Stimulated activated CD8-positive, alpha-beta memory T cell treated with anti-CD3 and anti-CD28 coated beads, Interleukin-12 subunit alpha, Interleukin-12 subunit beta, amount 100 ng/mL, for 4 hours (primary cell): ENCODE measurements at regions not wholly inside any gene's neighbourhood (a gene's known extent, or its start where the extent isn't known, plus 50 kb on each side); places are given as distances from the start of the nearest gene placed in this dataset.
"Not testable (repeated sequence)": the region's sequence is repeated elsewhere in the genome, so short reads cannot be mapped to it uniquely, and the experiment has no call there.

ENCODE experiments used
- DNase-seq: peaks from one replicate; pipeline ENCODE4 v3.0.0-alpha.2; 2020; ENCODE audit warnings: low read depth

DNA sequence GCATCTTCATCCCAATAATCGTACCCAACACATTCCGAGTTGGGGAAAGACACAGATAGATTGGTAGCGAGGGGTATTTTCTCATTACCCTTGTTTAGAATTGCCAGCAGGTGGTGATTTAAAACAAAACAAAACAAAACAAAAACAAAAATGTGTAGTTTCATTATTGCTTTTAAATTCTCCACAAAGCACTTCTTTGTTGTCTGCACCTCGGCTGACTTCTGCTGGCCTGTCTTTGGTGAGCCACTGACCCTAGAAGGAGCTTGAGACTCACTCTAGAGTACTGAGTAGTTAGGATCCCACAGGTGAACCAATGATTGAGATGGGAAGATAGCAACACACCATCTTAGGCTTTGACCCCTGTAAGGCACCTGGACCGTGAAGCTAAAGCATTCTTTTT is 105.4 kb upstream of the BET1 start:
- DNase-seq, result no peak

DNA sequence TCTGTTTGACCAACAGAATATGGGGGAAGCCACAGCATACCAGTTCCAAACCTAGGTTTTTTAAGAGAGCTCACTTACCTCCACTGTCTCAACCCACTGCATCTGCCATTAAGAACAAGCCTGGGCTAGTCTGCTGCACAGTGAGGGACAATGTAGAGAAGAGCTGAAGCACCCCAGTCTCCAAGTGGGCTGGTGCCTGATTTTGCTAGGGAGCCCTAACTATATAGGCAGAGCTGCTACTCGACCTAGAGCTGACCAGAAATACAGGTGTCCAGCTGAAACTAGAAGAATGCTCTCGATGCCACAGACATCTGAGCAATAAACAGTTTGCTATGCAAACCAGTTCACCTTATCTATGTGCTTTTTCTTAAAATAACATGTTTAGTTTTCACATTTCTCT is 106.9 kb upstream of the BET1 start:
- DNase-seq, result no peak

DNA sequence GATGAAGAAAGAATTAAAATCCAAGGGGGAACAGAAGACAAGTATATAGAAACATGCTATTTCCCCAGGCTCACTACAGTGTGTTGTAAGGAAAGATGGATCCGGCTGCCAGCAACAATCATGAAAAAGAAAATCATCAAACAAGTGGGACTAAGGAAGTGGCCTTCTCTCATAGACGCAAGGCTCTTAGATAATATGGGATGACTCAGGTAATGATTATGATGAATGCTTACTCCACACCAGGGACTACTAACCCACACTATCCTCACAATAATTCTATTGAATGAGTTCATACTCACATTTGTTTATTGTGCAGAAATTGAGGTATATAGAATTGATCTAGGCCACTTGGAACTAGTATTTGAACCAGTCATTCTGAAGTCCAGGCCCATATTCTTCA is 111.2 kb upstream of the BET1 start:
- no peak for DNase-seq

DNA sequence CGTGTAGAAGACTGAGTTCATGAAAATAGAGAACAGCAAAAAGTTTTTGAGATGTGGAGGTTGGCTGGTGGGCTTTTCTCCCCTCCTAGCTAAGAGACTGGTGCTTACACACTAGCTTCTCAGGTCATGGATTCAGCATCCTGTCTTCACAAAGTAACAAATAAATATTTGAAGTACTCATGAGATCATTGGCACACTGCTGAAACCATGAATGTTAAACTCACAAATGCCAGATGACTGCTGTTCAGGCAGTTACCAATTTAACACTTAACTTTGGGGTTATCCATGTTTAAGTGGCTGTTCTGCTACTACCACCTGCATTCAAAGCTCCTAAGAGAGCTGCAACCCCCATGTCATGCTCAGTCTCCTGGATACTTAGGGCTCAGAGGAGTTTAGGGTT is 119.0 kb upstream of the BET1 start:
- no peak for DNase-seq

DNA sequence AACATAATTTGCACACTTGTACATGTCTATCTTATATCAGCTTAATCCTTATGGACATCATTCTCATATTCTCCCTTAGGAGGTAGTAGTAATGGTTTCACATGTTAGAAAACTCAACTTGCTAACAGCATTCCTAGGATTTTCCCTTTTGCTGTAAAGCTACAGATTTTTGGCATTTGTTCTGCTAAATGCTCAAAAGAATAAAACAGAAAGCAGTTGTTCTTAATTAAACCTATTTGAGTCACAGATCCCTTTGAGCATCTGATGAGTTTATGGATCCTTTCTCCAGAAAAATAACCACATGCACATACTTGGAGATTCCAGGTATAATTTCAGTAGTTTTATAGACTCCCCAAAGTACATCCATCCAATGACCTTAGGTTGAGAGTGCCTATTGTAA is 122.9 kb upstream of the BET1 start:
- DNase-seq, result no peak

DNA sequence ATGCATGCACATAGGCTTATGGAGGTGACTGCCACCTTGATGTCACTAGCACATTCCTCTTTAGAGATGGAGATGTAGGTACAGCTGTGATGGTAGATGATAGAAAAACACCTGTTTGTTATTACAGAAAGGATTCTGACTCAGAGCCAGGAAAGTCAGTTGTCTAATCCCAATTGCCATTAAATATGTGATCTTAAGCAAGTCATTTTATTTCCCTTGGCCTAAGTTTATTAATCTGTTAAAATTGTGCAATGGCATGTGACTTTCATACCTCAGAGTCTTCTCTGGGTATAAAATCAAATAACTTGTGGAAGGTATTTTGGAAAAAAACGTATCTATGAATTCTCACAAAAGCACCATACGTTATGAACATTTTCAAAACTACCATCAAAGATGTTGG is 123.9 kb upstream of the BET1 start:
- no peak for DNase-seq

DNA sequence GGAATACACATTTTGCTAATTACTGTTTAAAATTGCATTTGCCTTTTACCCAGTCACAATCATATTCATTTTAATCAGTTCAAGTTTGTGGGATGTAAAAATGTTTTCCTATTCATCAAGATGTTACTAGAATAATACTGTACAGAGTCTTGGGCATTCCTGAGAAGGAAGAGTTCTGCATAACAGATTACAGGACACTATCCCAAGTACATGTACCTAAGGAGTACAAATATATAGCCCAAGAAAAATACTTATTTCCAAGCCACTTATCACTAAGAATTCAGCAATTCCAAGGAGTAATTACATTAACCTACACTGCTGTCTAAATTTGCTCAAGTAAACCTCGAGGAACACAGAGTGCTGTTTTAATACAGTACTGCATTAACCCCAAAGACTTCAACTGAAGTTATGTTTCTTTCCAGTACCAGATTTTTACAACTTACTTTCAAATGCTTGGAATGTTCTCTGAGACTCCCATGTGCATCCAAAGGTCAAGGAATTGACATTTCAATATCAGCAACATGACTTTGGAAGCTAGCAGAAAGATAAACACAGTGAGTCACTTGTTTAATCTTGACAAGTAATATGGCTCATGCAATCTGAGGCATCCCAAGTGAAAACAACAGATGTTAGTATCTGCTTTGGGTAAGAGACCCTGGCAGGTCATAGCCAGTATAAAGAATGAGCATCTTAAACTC is 125.4 kb upstream of the BET1 start:
- DNase-seq, result no peak

DNA sequence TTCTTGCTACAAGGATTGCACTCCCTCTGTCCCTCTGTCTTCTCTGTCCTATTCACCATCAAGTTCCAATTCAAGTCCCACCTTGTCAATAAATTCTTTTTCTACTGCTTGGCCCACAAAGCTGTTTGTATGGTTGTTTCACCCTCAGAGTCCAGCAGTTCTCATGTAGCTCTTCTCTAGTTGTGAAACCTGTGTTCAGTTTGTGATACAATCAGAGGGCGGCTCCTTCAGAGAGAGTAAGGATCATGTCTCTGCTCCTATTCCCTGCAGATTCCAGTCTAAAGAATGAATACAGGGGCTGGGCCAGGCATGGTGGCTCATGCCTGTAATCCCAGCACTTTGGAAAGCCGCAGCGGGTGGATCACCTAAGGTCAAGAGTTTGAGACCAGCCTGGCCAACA is 126.6 kb upstream of the BET1 start:
- no peak for DNase-seq

DNA sequence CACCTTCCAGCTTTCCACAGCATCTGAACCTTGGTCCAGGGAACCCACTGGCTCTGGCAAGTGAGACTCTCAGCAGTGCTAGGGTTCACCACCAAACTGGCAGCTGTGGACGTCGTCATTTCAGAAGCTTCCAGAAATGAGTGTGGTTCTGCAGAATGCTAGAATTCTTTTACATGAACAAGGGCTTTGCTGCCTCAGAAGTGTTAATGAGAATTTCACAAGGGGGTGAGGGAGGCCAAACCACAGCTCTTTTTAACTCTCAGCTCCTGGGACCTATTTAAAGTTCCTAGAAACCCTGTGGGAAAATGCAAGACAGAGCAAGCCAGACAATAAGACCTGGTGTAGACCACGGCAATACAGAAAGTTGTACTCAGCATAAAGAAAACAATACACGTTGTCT is 129.3 kb upstream of the BET1 start:
- no peak for DNase-seq

DNA sequence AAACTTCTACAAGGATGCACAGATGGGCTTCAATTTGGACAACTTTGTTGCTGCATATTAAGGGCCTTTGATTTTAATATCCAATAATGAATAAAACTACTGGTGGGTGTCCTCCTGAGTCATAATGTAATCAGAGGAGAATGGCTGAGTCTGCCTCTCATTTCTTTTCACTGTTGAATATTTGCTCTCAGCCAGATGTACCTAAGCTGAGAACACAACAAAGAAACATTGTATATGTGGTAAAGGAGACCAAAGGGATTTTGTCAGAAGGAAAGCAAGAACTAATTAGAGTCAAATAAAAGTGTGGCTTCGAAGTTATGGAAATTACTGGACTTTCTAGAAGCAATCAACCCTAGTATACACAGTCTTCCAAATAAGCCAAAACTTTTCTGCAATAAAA is 131.0 kb upstream of the BET1 start:
- DNase-seq, result no peak

DNA sequence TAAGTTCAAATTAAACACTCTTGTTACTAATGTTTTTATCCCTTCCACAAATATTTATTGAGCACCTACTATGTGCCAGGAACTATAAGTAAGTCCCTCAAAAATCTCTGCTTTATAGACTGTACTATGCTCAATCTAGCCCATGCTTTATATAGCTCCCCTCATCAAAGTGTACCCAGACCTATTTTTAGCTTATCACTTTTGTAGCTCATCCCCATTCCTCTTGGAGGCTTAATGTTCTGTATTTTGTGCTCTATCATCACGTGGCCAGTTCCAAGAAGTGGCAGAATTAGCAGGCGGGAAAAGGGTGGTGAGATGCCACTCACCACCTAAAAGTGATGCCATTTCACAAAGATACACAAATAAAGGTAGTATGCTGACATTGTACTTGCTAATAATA is 138.1 kb upstream of the BET1 start:
- no peak for DNase-seq

DNA sequence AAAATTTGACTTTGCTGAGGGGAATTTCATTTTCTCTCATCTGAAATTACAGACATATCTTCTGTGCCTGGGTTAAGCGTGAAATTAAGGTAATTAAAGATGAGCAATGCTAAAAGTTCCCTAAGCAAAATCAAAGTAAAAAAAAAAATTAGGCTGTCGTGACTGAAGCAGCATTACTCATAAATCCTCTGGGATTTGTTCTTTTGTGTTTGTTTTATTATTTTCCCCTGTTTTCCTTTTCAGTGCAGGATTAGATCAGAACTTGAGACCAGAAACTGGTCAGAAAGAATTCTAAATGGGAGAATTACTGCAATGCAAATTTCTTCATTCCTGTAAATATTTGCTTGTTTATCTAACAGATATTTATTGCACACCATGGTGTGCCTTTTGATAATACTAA is 141.4 kb upstream of the BET1 start:
- no peak for DNase-seq

DNA sequence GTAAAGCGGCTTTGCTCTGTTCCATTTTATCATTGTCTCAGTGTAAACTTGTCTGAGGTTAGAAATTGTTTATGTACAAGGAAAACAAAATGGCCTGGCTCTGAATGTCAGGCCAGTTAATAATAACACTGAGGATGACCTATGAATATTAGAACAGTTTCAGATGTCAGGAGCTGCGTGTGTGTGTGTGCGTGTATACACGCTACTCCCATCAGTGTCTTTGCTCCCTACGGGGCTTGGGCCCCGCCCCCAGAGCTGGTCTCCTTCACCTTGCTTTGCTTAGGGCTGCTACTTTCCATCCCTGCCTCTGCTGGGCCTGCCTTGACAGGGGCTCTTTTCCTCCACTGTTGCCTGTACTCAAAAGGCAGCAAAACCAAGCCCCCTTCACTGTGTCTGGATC is 142.3 kb upstream of the BET1 start:
- DNase-seq, result no peak

DNA sequence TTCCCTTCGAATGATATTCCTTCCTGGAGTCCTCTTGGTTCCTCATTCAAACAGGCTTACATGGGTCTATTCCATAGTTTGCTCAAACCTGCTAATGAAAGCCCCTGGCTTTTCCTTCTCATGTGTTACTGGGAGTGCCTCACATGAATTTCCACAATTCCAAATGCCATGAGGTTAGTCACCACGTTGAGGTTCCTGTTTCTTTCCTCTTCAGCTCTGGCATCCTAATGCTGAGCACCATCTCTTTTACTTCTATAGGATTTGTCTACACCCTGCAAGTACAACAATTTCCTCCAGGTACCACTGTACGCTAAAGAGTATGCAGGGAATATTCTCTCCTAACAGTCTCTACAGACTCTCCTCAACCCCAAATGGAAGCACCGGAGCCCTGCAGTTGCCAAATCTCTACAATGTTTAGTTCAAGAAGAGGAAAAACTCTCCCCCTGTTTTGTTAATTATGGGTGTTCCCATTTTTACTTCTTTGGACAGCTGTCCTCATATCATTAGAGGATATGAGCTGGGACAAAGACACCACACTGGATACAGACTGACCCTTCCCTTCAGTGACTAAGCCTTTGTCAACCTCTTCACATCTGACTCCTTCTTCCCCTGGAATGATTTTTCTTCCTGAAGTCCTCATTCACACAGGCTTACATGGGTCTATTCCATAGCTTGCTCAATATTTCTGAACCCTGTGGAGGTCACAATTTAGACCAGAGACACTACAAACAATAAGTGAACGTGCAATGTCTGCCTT is 145.8 kb upstream of the BET1 start:
- no peak for DNase-seq

DNA sequence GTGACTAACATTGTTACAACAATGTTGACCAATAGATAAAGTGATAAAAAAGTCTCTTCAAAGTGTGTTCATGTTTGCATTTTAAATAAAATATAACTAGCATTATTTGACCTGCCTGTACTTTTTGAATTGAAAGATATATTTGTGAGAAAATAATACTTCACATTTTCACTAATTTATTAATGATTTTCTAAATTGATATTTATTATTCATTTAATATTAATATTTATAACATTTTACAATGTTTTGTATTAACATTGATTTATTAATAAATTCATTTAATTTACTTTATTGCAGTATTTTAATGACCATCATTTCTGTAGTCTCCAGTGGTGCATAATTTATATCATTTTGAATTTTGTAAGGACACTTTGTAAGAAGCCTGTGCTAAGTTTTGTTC is 150.0 kb upstream of the BET1 start:
- DNase-seq, result no peak

DNA sequence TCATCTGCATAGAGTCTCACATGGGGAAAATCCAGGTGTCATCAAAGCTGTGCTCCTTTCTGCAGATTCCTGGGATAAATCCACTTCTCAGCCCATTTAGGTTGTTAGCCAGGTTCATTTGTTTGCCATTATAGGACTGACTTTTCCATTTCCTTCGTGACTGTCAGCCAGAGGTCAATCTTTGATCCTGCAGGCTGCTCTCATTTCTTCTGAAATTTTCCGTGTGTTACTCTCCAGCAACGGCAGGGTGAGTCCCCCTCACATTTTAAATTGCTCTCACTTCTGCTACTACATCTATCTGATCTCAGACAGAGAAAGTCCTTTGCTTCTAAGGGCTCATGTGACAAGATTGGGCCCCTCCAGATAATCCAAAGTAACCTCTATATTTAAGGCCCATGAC is 150.7 kb upstream of the BET1 start:
- no peak for DNase-seq

DNA sequence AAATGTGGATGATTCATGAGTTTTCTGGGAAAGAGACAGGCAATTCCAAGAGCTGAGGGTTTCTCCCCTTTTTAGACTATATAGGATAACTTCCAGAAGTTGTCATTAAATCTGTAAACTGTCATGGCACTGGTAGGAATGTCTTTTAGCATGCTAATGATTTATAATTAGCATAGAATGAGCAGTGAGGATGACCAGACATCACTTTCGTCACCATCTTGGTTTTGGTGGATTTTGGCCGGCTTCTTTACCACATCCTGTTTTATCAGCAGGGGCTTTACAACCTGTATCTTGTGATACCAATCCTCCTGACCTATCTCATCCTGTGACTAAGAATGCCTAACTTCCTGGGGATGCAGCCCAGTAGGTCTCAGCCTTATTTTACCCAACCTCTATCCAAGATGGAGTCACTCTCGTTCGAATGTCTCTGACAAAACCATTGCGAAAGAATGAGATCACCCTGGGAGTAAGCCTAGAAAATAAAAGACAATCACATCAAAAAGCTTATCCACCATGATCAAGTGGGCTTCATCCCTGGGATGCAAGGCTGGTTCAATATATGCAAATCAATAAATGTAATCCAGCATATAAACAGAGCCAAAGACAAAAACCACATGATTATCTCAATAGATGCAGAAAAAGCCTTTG is 153.6 kb upstream of the BET1 start:
- DNase-seq, result not testable (repeated sequence)

DNA sequence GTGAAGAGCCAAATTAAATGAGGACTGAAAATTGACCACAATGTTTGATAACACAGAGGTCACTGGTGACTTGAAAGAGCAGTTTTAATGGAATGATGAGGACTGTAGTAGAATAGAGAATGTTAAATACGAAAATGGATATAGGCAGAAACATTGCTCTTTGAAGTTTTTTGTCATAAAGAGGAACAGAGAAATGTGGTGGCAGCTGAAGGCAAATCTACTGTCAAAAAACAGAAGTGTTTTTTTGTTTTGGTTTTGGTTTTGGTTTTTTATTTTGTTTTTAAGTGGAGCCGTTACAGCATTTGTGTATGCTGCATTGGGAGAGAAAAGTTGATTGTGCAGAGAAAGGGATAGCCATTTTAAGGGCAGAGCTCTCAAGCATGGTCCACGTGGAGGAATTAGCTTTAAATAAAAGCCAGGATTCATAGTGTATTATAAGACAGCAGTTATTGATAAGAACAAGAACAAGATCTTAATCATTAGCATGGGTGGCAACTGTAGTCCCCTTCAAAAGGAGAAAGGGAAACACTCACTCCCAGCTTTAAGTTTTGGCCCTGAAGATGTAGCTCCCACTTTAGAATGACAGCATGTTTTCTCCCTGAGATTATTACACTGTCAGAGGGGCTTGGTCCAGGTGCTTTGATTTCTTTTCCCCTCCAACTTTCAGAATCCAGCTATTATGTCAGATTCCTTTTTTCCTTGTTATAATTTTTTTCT is 156.7 kb upstream of the BET1 start:
- DNase-seq, result no peak

DNA sequence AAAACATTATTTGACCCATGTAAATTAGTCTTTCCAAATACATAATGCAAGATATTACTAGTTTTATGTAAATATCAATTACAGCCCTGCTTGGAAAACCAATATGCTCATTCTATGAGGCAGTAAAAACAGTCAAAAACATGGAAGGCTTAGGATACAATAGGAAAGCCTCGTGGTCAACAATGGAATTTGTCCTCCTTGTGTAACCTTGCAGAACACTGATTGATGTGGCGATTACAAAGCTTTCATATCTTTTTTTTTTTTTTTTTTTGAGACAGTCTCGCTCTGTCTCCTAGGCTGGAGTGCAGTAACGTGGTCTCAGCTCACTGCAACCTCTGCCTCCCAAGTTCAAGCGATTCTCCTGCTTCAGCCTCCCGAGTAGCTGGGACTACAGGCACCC is 157.3 kb upstream of the BET1 start:
- DNase-seq, result no peak

DNA sequence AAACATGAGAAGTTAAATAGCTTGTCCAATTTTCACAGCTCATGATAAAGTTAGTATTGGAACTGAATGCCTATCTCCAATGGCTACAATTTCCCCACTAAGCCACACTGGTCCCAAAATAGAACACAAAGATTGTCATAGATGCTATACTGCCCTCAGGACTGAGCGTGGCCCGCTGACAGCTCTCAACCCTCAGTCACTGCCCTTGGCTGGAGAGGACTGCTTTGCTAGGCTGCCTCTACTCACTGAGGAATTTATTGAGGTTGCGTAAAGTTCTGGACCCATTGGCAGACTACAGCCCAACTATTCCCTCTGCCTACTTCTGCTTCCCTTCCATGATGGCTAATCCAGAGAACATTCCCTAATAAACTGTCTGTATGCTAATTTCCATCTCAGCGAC is 165.5 kb upstream of the BET1 start:
- no peak for DNase-seq

DNA sequence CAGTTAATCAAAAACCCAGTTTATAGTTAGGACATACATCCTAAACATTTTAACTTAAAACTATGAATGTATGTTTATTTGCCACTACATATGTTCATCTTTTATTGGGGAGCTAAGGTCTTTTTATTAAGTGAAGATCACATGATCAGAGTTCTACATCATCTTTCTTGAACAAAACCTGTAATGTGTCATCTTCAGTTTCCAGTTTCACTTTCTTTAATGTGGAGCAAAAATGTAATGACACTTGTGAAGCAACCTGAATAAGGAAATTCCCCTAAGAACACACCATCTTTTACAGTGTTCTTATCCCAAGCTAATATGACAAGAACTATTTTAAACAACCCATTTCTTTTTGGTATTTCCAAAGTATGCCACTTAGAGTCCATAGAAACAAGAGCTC is 166.7 kb upstream of the BET1 start:
- no peak for DNase-seq

DNA sequence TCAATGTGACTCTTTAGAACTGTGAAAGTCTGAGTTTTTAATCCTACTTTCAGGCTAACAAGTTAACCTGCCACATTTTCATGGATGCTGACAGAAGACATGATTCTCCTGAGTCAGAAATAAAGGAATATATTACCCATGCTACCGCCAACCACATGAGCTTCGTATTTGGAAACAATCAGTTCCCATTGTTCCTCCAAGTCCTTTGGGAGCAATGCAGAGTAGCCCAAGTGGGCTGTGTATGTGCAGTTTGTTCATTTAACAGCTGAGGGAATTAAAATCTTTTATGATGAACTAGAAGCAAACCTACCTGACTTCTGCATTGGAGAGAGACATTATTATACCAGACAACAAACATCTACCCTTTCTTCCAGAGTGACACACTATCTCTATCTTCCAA is 169.3 kb upstream of the BET1 start:
- no peak for DNase-seq

DNA sequence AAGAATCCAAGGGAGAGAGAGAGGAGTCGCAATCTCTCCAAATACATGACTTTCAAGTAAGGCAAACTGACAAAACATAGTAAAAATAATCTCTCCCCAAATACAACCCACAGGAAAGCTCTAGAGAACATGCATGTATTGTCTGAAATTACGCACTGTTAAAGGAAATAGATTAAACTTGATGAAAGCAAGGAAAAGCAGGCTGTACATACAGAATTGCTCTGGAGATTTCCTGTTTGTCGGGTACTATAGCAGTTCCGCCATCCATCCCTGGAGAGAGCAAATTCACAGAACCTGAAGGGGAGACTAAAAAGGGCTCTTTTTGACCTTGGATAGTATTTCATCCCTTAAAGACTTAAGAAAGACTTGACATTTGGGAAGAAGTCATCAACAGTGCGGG is 170.2 kb upstream of the BET1 start:
- no peak for DNase-seq
